Left lung (tissue), 4 donors: ENCODE measurements at regions not wholly inside any gene's neighbourhood (a gene's known extent, or its start where the extent isn't known, plus 50 kb on each side); places are given as distances from the start of the nearest gene placed in this dataset.

Experiments used
- ATAC-seq: fragments of 200-7000 bp; cut with Tn5 transposase; one replicate; pipeline ENCODE4 v1.9.1; 2020; ENCODE audit warnings: moderate library complexity
- DNase-seq, 4 donors: peaks; one replicate each; pipeline ENCODE4 v3.0.0-alpha.2; 2013 to 2020
- H3K27ac ChIP-seq, 2 donors: fragments of 200-600 bp; sonication (generic) in 1 of 2; one replicate each; pipeline versions ENCODE4 v1.5.0 to v1.8.0; 2020 to 2021
- H3K27me3 ChIP-seq, 2 donors: fragments of 200-600 bp; sonication (generic) in 1 of 2; one replicate each; pipeline versions ENCODE4 v1.5.0 to v1.8.0; 2020 to 2021
- H3K36me3 ChIP-seq, 2 donors: fragments of 200-600 bp; sonication (generic) in 1 of 2; one replicate each; pipeline versions ENCODE4 v1.5.0 to v1.8.0; 2020 to 2021
- H3K4me1 ChIP-seq, 2 donors: fragments of 200-600 bp; one replicate each; pipeline ENCODE4 v1.8.0; 2021
- H3K4me3 ChIP-seq, 2 donors: fragments of 200-600 bp; sonication (generic) in 1 of 2; one replicate each; pipeline versions ENCODE4 v1.5.0 to v1.8.0; 2020 to 2021; ENCODE audit warnings: mild to moderate bottlenecking in 1 of 2
- H3K9me3 ChIP-seq, 2 donors: fragments of 200-600 bp; sonication (generic) in 1 of 2; one replicate each; pipeline versions ENCODE4 v1.5.0 to v1.8.0; 2020 to 2021
- CTCF ChIP-seq, 2 donors: fragments of 200-600 bp; sonication (generic) in 1 of 2; IDR thresholded peaks; one replicate each; pipeline versions ENCODE4 v1.5.0 to v1.8.0; 2021; ENCODE audit warnings: antibody characterized with exemption in 2 of 2
- intact Hi-C, 2 donors: fragments of 100-400 bp; cut with DNase I; formaldehyde crosslinking; loops; one replicate each; pipeline versions ENCODE4 v1.11.2 to v1.14.2; 2022
- donor health status: DM: no; HTN: yes; CAD: no.
- donor health status: DM: no; HTN: no; CAD: no.

DNA sequence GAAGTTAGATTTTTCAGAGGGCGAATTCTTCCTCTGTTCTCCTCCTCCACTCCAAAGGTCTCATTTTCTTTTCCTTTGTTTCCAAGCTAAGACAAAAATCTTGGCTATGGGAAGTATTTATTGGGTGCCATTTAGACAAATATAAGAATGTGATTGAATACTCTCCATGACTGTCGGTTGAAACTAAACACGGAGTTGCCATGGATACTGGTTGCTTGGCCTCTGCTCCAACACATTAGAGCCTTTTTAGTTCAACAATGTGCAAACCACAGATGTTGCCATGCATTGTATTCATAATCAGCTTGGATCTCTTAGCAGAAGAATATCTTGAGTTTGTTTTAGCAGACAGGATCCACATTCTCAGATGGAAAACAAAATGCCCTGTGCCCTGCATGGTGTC is 366.5 kb upstream of the LCORL start:
- H3K27me3 ChIP-seq = no peaks in the 10 kb centered on the region
- no peaks in the 10 kb centered on the region for H3K36me3 ChIP-seq
- H3K4me1 ChIP-seq = no peaks in the 10 kb centered on the region
- peaks cover 0 to 7% of the 10 kb centered on the region in 2 donors for H3K9me3 ChIP-seq
- no peak overlapping the region for H3K4me3 ChIP-seq
- no peak for DNase-seq
- intact Hi-C loops = no loop called here
- ATAC-seq = no peak
- TF ChIP-seq CTCF (IDR thresholded peaks at IDR 0.05) = no peak
- H3K27ac ChIP-seq = no peak overlapping the region

GRCh38 chr4:18381186-18381585 is 359.6 kb upstream of the LCORL start:
- Histone ChIP-seq H3K9me3 (peaks cover 0 to 7% of the 10 kb centered on the region in 2 donors), H3K4me3 (no peak overlapping the region), H3K27me3 (no peaks in the 10 kb centered on the region), H3K27ac (no peak overlapping the region), H3K36me3 (no peaks in the 10 kb centered on the region), H3K4me1 (no peaks in the 10 kb centered on the region)
- intact Hi-C loops = no loop called here
- no peak for TF ChIP-seq CTCF (IDR thresholded peaks at IDR 0.05)
- DNase-seq = no peak
- no peak for ATAC-seq

DNA sequence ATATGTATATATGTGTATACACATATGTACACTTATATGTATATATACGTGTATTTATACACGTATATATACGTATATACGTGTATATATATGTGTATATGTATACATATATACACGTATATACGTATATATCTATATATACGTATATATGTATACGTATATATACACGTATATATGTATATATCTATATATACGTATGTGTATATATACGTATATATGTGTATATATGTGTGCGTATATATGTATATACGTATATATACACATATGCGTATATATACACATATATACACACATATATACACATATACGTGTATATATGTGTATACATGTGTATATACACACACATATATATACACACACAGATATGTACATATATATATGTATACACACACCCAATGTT is 348.0 kb upstream of the LCORL start:
- Histone ChIP-seq H3K36me3 (no peaks in the 10 kb centered on the region), H3K27ac (no peak overlapping the region), H3K4me3 (no peak overlapping the region), H3K27me3 (no peaks in the 10 kb centered on the region), H3K9me3 (no peaks in the 10 kb centered on the region), H3K4me1 (no peaks in the 10 kb centered on the region)
- DNase-seq = no peak
- intact Hi-C loops = no loop called here
- no peak for ATAC-seq
- no peak for TF ChIP-seq CTCF (IDR thresholded peaks at IDR 0.05)

GRCh38 chr4:18366892-18367291 is 345.3 kb upstream of the LCORL start:
- peak; percentile 83 for ATAC-seq
- intact Hi-C loops = no loop called here
- no peak overlapping the region for H3K27ac ChIP-seq

DNA sequence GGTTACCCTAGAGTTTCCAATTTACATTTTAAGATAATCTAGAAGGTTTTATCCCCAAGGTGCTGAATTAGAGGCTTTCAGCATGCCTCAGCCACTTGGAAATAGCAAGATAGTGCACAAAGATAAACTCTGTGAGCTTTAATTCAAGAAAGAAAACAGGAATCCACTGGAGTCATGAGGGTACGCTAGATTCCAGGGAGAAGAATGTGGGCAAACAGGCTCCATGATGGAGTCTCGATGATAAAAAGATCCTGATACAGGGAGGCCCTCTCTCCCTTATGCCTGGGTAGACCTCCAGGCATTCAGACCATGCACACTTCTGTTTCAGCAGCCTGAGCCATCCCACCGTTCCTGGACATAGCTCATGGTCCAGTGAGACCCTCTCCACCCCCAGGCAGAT is 344.6 kb upstream of the LCORL start:
- Histone ChIP-seq H3K36me3 (no peaks in the 10 kb centered on the region), H3K4me1 (no peaks in the 10 kb centered on the region), H3K27ac (no peak overlapping the region), H3K27me3 (no peaks in the 10 kb centered on the region), H3K4me3 (no peak overlapping the region), H3K9me3 (no peaks in the 10 kb centered on the region)
- intact Hi-C loops = no loop called here
- ATAC-seq (no peak), DNase-seq (no peak)
- no peak for TF ChIP-seq CTCF (IDR thresholded peaks at IDR 0.05)

More at GRCh38 chr4:18366892-18367291, 345.3 kb upstream of the LCORL start:
- H3K4me1 ChIP-seq = no peaks in the 10 kb centered on the region
- no peaks in the 10 kb centered on the region for H3K27me3 ChIP-seq
- no peaks in the 10 kb centered on the region for H3K36me3 ChIP-seq
- TF ChIP-seq CTCF (IDR thresholded peaks at IDR 0.05) = peak in 1 of 2 donors; percentile 42
- H3K4me3 ChIP-seq = no peak overlapping the region
- peak in 2 of 4 donors; percentile 8 to 29 for DNase-seq
- H3K9me3 ChIP-seq = no peaks in the 10 kb centered on the region
